ENCODE measurements at regions not wholly inside any gene's neighbourhood (a gene's known extent, or its start where the extent isn't known, plus 50 kb on each side); places are given as distances from the start of the nearest gene placed in this dataset.
A peak's percentile ranks its signal among the peaks of the same experiment; 100 is the strongest.
"Not testable (repeated sequence)": the region's sequence is repeated elsewhere in the genome, so short reads cannot be mapped to it uniquely, and the experiment has no call there.

GRCh38 chr1:120535052-120535451 lies 120.2 kb downstream of the NBPF8 start:
- H3K4me2 ChIP-seq (ENCODE audit: insufficient read depth, low read length): peak overlapping the region; percentile 32
- not testable (repeated sequence) for H3K4me3 ChIP-seq (ENCODE audit: insufficient read depth, low read length); H3K9me3 ChIP-seq (ENCODE audit: low read depth, low read length); H3K79me2 ChIP-seq (ENCODE audit: insufficient read depth, low read length); H3K4me1 ChIP-seq (ENCODE audit: insufficient read depth, low read length); H2AFZ ChIP-seq (ENCODE audit: low read length); H3K36me3 ChIP-seq (ENCODE audit: insufficient read depth, low read length); DNase-seq (ENCODE audit: insufficient read length, low spot score, missing footprints); H3K27me3 ChIP-seq (ENCODE audit: insufficient read depth, low read length); H4K20me1 ChIP-seq (ENCODE audit: insufficient read depth, low read length)
- H3K27ac ChIP-seq (ENCODE audit: low read depth, low read length): peak overlapping the region; percentile 83

DNA sequence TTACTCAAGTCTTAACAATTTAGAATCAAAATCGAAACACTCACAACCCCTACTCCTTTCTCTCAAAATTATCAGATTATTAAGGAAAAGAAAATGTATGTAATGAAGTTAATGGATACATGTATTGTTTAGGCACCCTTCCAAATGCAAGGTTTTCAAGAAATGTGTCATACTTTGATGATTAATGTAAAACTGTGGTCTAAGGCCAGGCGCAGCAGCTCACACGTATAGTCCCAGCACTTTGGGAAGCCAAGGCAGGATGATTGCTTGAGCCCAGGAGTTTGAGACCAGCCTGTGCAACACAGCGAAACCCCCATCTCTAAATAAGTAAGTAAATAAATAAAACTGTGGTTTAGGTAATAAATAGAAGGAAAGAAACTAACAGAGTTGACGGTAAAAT lies 126.6 kb downstream of the NBPF8 start:
- not testable (repeated sequence) for H3K4me3 ChIP-seq (ENCODE audit: insufficient read depth, low read length); H3K4me2 ChIP-seq (ENCODE audit: insufficient read depth, low read length); DNase-seq (ENCODE audit: insufficient read length, low spot score, missing footprints); H3K36me3 ChIP-seq (ENCODE audit: insufficient read depth, low read length); H4K20me1 ChIP-seq (ENCODE audit: insufficient read depth, low read length); H3K4me1 ChIP-seq (ENCODE audit: insufficient read depth, low read length); H3K27ac ChIP-seq (ENCODE audit: low read depth, low read length); H2AFZ ChIP-seq (ENCODE audit: low read length); H3K79me2 ChIP-seq (ENCODE audit: insufficient read depth, low read length); H3K27me3 ChIP-seq (ENCODE audit: insufficient read depth, low read length); H3K9me3 ChIP-seq (ENCODE audit: low read depth, low read length)

DNA sequence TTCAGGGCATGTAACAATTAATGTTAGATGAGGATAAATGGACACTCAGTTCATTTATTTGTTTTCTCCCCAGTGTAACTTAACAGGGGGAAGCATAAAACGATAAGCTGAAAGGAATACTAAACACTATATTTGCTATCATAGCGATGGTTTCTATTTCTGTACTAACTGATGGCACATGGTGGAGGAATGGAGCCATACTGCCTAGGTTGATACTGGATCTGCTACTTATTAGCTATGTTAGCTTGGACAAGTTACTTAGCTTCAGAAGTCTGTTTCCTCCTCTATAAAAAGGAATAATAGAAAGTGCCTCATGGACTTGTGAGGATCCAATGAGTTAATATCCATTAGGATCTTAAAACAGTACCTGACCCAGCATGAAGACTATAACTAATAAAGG lies 127.5 kb downstream of the NBPF8 start:
- H3K4me1 ChIP-seq (ENCODE audit: insufficient read depth, low read length); DNase-seq (ENCODE audit: insufficient read length, low spot score, missing footprints); H4K20me1 ChIP-seq (ENCODE audit: insufficient read depth, low read length); H3K27me3 ChIP-seq (ENCODE audit: insufficient read depth, low read length); H2AFZ ChIP-seq (ENCODE audit: low read length); H3K36me3 ChIP-seq (ENCODE audit: insufficient read depth, low read length); H3K27ac ChIP-seq (ENCODE audit: low read depth, low read length); H3K4me3 ChIP-seq (ENCODE audit: insufficient read depth, low read length); H3K79me2 ChIP-seq (ENCODE audit: insufficient read depth, low read length); H3K9me3 ChIP-seq (ENCODE audit: low read depth, low read length); H3K4me2 ChIP-seq (ENCODE audit: insufficient read depth, low read length): not testable (repeated sequence)

DNA sequence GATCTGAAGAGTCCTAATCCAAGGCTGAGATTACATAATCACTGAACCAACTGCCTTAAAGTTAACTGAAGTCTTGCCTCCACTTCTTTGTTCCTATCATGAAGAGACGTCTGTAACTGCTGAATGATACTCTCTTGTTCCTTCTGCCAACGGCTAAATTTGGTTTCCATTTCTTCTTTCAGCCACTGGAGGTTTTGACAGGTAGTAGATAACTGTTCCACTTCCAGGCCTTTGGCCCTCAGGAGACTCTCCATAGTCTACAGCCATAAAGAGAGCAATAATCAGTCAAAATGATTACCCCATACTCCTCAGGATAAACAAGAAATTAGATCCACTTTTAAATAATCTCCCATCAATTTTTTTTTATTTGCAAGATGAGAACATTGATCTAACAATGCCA lies 128.1 kb downstream of the NBPF8 start:
- not testable (repeated sequence) for H3K36me3 ChIP-seq (ENCODE audit: insufficient read depth, low read length)

DNA sequence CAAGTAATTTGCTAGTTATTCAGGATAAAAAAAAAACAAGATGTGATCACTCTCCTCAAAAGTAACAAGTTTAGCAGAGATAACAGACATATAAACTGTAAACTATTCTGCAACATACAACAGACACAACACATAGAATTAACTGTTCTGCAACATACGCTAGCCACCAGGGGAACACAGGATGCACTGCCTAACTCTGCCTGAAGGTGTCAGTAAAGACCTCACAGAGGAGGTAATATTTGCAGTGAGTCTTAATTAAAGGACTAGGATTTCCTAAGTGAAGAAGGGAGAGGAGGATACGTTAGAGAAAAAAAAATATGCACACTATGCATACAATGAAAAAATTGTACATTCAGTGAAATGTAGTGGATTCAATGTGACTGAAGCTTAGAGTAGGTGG lies 129.6 kb downstream of the NBPF8 start:
- H3K27me3 ChIP-seq (ENCODE audit: insufficient read depth, low read length); H2AFZ ChIP-seq (ENCODE audit: low read length); H3K27ac ChIP-seq (ENCODE audit: low read depth, low read length); H3K4me2 ChIP-seq (ENCODE audit: insufficient read depth, low read length); H3K4me1 ChIP-seq (ENCODE audit: insufficient read depth, low read length); H3K79me2 ChIP-seq (ENCODE audit: insufficient read depth, low read length); H3K4me3 ChIP-seq (ENCODE audit: insufficient read depth, low read length); H3K9me3 ChIP-seq (ENCODE audit: low read depth, low read length); DNase-seq (ENCODE audit: insufficient read length, low spot score, missing footprints); H4K20me1 ChIP-seq (ENCODE audit: insufficient read depth, low read length); H3K36me3 ChIP-seq (ENCODE audit: insufficient read depth, low read length): not testable (repeated sequence)
- TF ChIP-seq CTCF (IDR thresholded peaks at IDR 0.05; ENCODE audit: extremely low read depth, low read depth, low read length): peak; percentile 18

More for the DNA sequence above, 128.1 kb downstream of the NBPF8 start:
- H3K27me3 ChIP-seq (ENCODE audit: insufficient read depth, low read length); H3K79me2 ChIP-seq (ENCODE audit: insufficient read depth, low read length); H3K4me1 ChIP-seq (ENCODE audit: insufficient read depth, low read length); H4K20me1 ChIP-seq (ENCODE audit: insufficient read depth, low read length); H3K27ac ChIP-seq (ENCODE audit: low read depth, low read length); DNase-seq (ENCODE audit: insufficient read length, low spot score, missing footprints); H3K4me2 ChIP-seq (ENCODE audit: insufficient read depth, low read length); H2AFZ ChIP-seq (ENCODE audit: low read length); H3K4me3 ChIP-seq (ENCODE audit: insufficient read depth, low read length); H3K9me3 ChIP-seq (ENCODE audit: low read depth, low read length): not testable (repeated sequence)

GRCh38 chr1:120550335-120550734 lies 135.5 kb downstream of the NBPF8 start:
- H4K20me1 ChIP-seq (ENCODE audit: insufficient read depth, low read length); DNase-seq (ENCODE audit: insufficient read length, low spot score, missing footprints); H3K4me1 ChIP-seq (ENCODE audit: insufficient read depth, low read length); H3K27me3 ChIP-seq (ENCODE audit: insufficient read depth, low read length); H3K27ac ChIP-seq (ENCODE audit: low read depth, low read length); H2AFZ ChIP-seq (ENCODE audit: low read length); H3K4me2 ChIP-seq (ENCODE audit: insufficient read depth, low read length); H3K9me3 ChIP-seq (ENCODE audit: low read depth, low read length); H3K36me3 ChIP-seq (ENCODE audit: insufficient read depth, low read length); H3K79me2 ChIP-seq (ENCODE audit: insufficient read depth, low read length); H3K4me3 ChIP-seq (ENCODE audit: insufficient read depth, low read length): not testable (repeated sequence)

GRCh38 chr1:120552190-120552589 lies 137.4 kb downstream of the NBPF8 start:
- not testable (repeated sequence) for H3K4me1 ChIP-seq (ENCODE audit: insufficient read depth, low read length); H4K20me1 ChIP-seq (ENCODE audit: insufficient read depth, low read length); H3K9me3 ChIP-seq (ENCODE audit: low read depth, low read length); H3K27ac ChIP-seq (ENCODE audit: low read depth, low read length); H3K4me3 ChIP-seq (ENCODE audit: insufficient read depth, low read length); H3K79me2 ChIP-seq (ENCODE audit: insufficient read depth, low read length); H3K4me2 ChIP-seq (ENCODE audit: insufficient read depth, low read length); DNase-seq (ENCODE audit: insufficient read length, low spot score, missing footprints); H2AFZ ChIP-seq (ENCODE audit: low read length); H3K36me3 ChIP-seq (ENCODE audit: insufficient read depth, low read length); H3K27me3 ChIP-seq (ENCODE audit: insufficient read depth, low read length)

GRCh38 chr1:120557605-120558302 lies 142.9 kb downstream of the NBPF8 start:
- Histone ChIP-seq H3K4me3 (ENCODE audit: insufficient read depth, low read length) (peak overlapping the region; percentile 69), H3K27ac (ENCODE audit: low read depth, low read length) (peak overlapping the region; percentile 48), H3K4me2 (ENCODE audit: insufficient read depth, low read length) (peak overlapping the region; percentile 80), H2AFZ (ENCODE audit: low read length) (peak overlapping the region; percentile 22)
- H4K20me1 ChIP-seq (ENCODE audit: insufficient read depth, low read length); H3K36me3 ChIP-seq (ENCODE audit: insufficient read depth, low read length); H3K9me3 ChIP-seq (ENCODE audit: low read depth, low read length); H3K27me3 ChIP-seq (ENCODE audit: insufficient read depth, low read length); DNase-seq (ENCODE audit: insufficient read length, low spot score, missing footprints); H3K79me2 ChIP-seq (ENCODE audit: insufficient read depth, low read length); H3K4me1 ChIP-seq (ENCODE audit: insufficient read depth, low read length): not testable (repeated sequence)

All from osteoblast (primary cell).